ENCODE measurements at regions not wholly inside any gene's neighbourhood (a gene's known extent, or its start where the extent isn't known, plus 50 kb on each side); places are given as distances from the start of the nearest gene placed in this dataset.
"Not testable (repeated sequence)": the region's sequence is repeated elsewhere in the genome, so short reads cannot be mapped to it uniquely, and the experiment has no call there.

- no peak for TF ChIP-seq CTCF (IDR thresholded peaks at IDR 0.05; ENCODE audit: extremely low read depth, missing control alignments)
- no peak for DNase-seq (ENCODE audit: low spot score)
These were observed 425.5 kb downstream of the BRD1 start for GRCh38 chr22:49402169-49402568.

- no peak for DNase-seq (ENCODE audit: low spot score)
- TF ChIP-seq CTCF (IDR thresholded peaks at IDR 0.05; ENCODE audit: extremely low read depth, missing control alignments): no peak
These were observed 426.6 kb downstream of the BRD1 start for GRCh38 chr22:49400941-49401598.

- no peak for TF ChIP-seq CTCF (IDR thresholded peaks at IDR 0.05; ENCODE audit: extremely low read depth, missing control alignments)
- no peak for DNase-seq (ENCODE audit: low spot score)
These were observed 427.3 kb downstream of the BRD1 start for GRCh38 chr22:49400136-49400940.

GRCh38 chr22:49398646-49399045 is 429.0 kb downstream of the BRD1 start:
- no peak for TF ChIP-seq CTCF (IDR thresholded peaks at IDR 0.05; ENCODE audit: extremely low read depth, missing control alignments)

GRCh38 chr22:49398115-49398514 is 429.6 kb downstream of the BRD1 start:
- no peak for DNase-seq (ENCODE audit: low spot score)
- no peak for TF ChIP-seq CTCF (IDR thresholded peaks at IDR 0.05; ENCODE audit: extremely low read depth, missing control alignments)

More at GRCh38 chr22:49398646-49399045, 429.0 kb downstream of the BRD1 start:
- no peak for DNase-seq (ENCODE audit: low spot score)

GRCh38 chr22:49396817-49397216 is 430.9 kb downstream of the BRD1 start:
- no peak for TF ChIP-seq CTCF (IDR thresholded peaks at IDR 0.05; ENCODE audit: extremely low read depth, missing control alignments)

GRCh38 chr22:49395617-49396016 is 432.1 kb downstream of the BRD1 start:
- no peak for DNase-seq (ENCODE audit: low spot score)
- no peak for TF ChIP-seq CTCF (IDR thresholded peaks at IDR 0.05; ENCODE audit: extremely low read depth, missing control alignments)

More at GRCh38 chr22:49396817-49397216, 430.9 kb downstream of the BRD1 start:
- DNase-seq (ENCODE audit: low spot score): no peak

GRCh38 chr22:49395062-49395461 is 432.6 kb downstream of the BRD1 start:
- DNase-seq (ENCODE audit: low spot score): not testable (repeated sequence)

Data from GM20000 (cell line).